EL (cell line): ENCODE measurements at regions not wholly inside any gene's neighbourhood (a gene's known extent, or its start where the extent isn't known, plus 50 kb on each side); places are given as distances from the start of the nearest gene placed in this dataset.
"Not testable (repeated sequence)": the region's sequence is repeated elsewhere in the genome, so short reads cannot be mapped to it uniquely, and the experiment has no call there.

Source experiments
- DNase-seq: peaks from one replicate; pipeline ENCODE4 v3.0.0-alpha.2; 2016

GRCh38 chr4:187070740-187071139, 347.1 kb upstream of the FAT1 start:
- DNase-seq: no peak

GRCh38 chr4:187071946-187072600, 348.4 kb upstream of the FAT1 start:
- DNase-seq: no peak

- no peak for DNase-seq
Measured at GRCh38 chr4:187073820-187074219, 350.2 kb upstream of the FAT1 start.

- no peak for DNase-seq
Measured at GRCh38 chr4:187075514-187075913, 351.9 kb upstream of the FAT1 start.

- no peak for DNase-seq
Measured at GRCh38 chr4:187077744-187078401, 354.2 kb upstream of the FAT1 start.

- DNase-seq: no peak
Measured at GRCh38 chr4:187084701-187085100, 361.0 kb upstream of the FAT1 start.

- DNase-seq: no peak
Measured at GRCh38 chr4:187085339-187085738, 361.7 kb upstream of the FAT1 start.

GRCh38 chr4:187086151-187086550, 362.5 kb upstream of the FAT1 start:
- DNase-seq: no peak

GRCh38 chr4:187088070-187088799, 364.6 kb upstream of the FAT1 start:
- no peak for DNase-seq

- peak; percentile 80 for DNase-seq
Measured at GRCh38 chr4:187090401-187090800, 366.7 kb upstream of the FAT1 start.

- DNase-seq: not testable (repeated sequence)
Measured at GRCh38 chr4:187090832-187091231, 367.2 kb upstream of the FAT1 start.

- DNase-seq: no peak
Measured at GRCh38 chr4:187094144-187094543, 370.5 kb upstream of the FAT1 start.

GRCh38 chr4:187098429-187098828, 374.8 kb upstream of the FAT1 start:
- no peak for DNase-seq

GRCh38 chr4:187103351-187103750, 379.7 kb upstream of the FAT1 start:
- DNase-seq: no peak

GRCh38 chr4:187108845-187109244, 385.2 kb upstream of the FAT1 start:
- DNase-seq: no peak

- no peak for DNase-seq
Measured at GRCh38 chr4:187109636-187110035, 386.0 kb upstream of the FAT1 start.

GRCh38 chr4:187118166-187118565, 394.5 kb upstream of the FAT1 start:
- no peak for DNase-seq

GRCh38 chr4:187118602-187119120, 395.0 kb upstream of the FAT1 start:
- DNase-seq: peak; percentile 29

- DNase-seq: no peak
Measured at GRCh38 chr4:187124331-187124730, 400.7 kb upstream of the FAT1 start.

GRCh38 chr4:187125062-187125461, 401.4 kb upstream of the FAT1 start:
- DNase-seq: no peak

GRCh38 chr4:187127456-187127855, 403.8 kb upstream of the FAT1 start:
- DNase-seq: no peak

- peak; percentile 89 for DNase-seq
Measured at GRCh38 chr4:187128222-187128621, 404.6 kb upstream of the FAT1 start.

GRCh38 chr4:187128976-187129375, 405.3 kb upstream of the FAT1 start:
- peak; percentile 76 for DNase-seq

- not testable (repeated sequence) for DNase-seq
Measured at GRCh38 chr4:187131826-187132225, 408.2 kb upstream of the FAT1 start.
